Breast epithelium (tissue), 4 donors: ENCODE measurements at regions not wholly inside any gene's neighbourhood (a gene's known extent, or its start where the extent isn't known, plus 50 kb on each side); places are given as distances from the start of the nearest gene placed in this dataset.

Experiments used
- DNase-seq, 2 donors: peaks; one replicate each; pipeline ENCODE4 v3.0.0-alpha.2; 2019; ENCODE audit warnings: low spot score in 2 of 2
- H3K27ac ChIP-seq, 2 donors: fragments of 200-600 bp; sonication (generic) in 1 of 2; one replicate each; pipeline ENCODE4 v1.5.1; 2016 to 2019; ENCODE audit warnings: mild to moderate bottlenecking in 1 of 2
- H3K27me3 ChIP-seq, 2 donors: fragments of 200-600 bp; sonication (generic) in 1 of 2; one replicate each; pipeline versions ENCODE4 v1.5.1 to v1.6.0; 2017 to 2019; ENCODE audit warnings: control low read depth in 1 of 2, mild to moderate bottlenecking in 1 of 2
- H3K36me3 ChIP-seq: fragments of 200-600 bp; one replicate; pipeline ENCODE4 v1.5.1; 2019
- H3K4me1 ChIP-seq, 2 donors: fragments of 200-600 bp; sonication (generic); one replicate each; pipeline ENCODE4 v1.5.1; 2016 to 2019; ENCODE audit warnings: control low read depth in 1 of 2
- H3K4me3 ChIP-seq, 3 donors: fragments of 200-600 bp; sonication (generic); 1 replicate in 2 of 3; 2 replicates in 1 of 3; pipeline ENCODE4 v1.5.1; 2016 to 2019; ENCODE audit warnings: mild to moderate bottlenecking in 3 of 3, moderate library complexity in 2 of 3
- H3K9me3 ChIP-seq, 2 donors: fragments of 200-600 bp; sonication (generic) in 1 of 2; one replicate each; pipeline ENCODE4 v1.5.1; 2016 to 2019; ENCODE audit warnings: control low read depth in 1 of 2
- POLR2A ChIP-seq: fragments of 450-650 bp; IDR thresholded peaks from one replicate; pipeline ENCODE4 v1.6.1; 2016; ENCODE audit warnings: antibody characterized with exemption, mild to moderate bottlenecking, moderate library complexity
- POLR2AphosphoS5 ChIP-seq, 3 donors: sonication (generic); formaldehyde crosslinking; IDR thresholded peaks; one replicate each; pipeline ENCODE4 v1.6.1; 2017; ENCODE audit warnings: antibody characterized with exemption in 3 of 3
- intact Hi-C: fragments of 100-400 bp; cut with DNase I; formaldehyde crosslinking; loops from one replicate; pipeline ENCODE4 v1.15.1; 2023; ENCODE audit warnings: low total_unique reads
- TF ChIP-seq, protein P1 (sequence below), 3 donors: fragments of 450-650 bp; IDR thresholded peaks; one replicate each; pipeline ENCODE4 v1.5.1; 2016 to 2017; ENCODE audit warnings: antibody characterized with exemption in 3 of 3, mild to moderate bottlenecking in 3 of 3, moderate library complexity in 3 of 3

DNA sequence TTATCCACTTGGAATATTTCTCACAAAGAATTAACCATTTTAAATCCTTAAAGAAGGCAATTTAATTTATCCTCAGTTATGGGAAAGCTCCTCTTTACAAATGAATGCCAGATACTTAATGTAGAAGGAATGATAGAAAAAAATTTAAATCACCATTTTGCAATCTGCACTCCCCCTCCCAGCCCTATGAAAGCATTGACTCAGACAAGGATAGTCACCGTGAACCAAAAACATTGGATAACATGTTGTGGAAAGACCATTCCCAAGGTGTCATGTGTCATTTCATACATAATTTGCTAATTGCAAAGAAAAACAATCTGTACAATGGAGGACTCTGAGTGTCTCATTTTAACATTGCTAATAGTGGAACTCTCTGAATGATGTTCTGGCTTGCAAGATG is 421.0 kb downstream of the TXNL1 start:
- H3K36me3 ChIP-seq, result no peaks in the 10 kb centered on the region
- intact Hi-C loops, result no loop called here
- H3K9me3 ChIP-seq, result no peaks in the 10 kb centered on the region
- H3K4me1 ChIP-seq, result no peaks in the 10 kb centered on the region
- TF ChIP-seq POLR2A (no peak), POLR2AphosphoS5 (IDR thresholded peaks at IDR 0.05) (no peak)
- TF ChIP-seq, protein P1, sequence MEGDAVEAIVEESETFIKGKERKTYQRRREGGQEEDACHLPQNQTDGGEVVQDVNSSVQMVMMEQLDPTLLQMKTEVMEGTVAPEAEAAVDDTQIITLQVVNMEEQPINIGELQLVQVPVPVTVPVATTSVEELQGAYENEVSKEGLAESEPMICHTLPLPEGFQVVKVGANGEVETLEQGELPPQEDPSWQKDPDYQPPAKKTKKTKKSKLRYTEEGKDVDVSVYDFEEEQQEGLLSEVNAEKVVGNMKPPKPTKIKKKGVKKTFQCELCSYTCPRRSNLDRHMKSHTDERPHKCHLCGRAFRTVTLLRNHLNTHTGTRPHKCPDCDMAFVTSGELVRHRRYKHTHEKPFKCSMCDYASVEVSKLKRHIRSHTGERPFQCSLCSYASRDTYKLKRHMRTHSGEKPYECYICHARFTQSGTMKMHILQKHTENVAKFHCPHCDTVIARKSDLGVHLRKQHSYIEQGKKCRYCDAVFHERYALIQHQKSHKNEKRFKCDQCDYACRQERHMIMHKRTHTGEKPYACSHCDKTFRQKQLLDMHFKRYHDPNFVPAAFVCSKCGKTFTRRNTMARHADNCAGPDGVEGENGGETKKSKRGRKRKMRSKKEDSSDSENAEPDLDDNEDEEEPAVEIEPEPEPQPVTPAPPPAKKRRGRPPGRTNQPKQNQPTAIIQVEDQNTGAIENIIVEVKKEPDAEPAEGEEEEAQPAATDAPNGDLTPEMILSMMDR (IDR thresholded peaks at IDR 0.05), result no peak
- no peak overlapping the region for H3K27ac ChIP-seq
- no peak overlapping the region for H3K4me3 ChIP-seq
- DNase-seq, result no peak
- no peaks in the 10 kb centered on the region for H3K27me3 ChIP-seq

DNA sequence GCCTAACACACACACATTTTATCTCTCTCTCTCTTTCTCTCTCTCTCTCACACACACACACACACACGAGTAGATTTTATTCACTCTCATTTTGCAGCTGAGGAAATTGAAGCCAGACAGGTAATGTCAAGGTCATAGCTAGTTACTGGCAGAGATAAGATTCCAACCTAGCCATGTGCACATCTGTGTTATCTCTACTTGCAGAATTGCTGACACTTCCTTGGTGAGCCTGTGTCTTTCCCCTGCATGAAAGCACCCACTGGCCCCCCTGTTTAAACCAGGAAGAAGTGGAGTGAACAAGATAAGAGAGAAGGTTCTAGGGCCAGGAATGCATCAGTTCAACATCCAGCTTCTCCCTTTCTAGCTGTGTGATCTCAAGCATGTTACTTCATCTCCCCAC is 423.7 kb downstream of the TXNL1 start:
- intact Hi-C loops, result no loop called here

DNA sequence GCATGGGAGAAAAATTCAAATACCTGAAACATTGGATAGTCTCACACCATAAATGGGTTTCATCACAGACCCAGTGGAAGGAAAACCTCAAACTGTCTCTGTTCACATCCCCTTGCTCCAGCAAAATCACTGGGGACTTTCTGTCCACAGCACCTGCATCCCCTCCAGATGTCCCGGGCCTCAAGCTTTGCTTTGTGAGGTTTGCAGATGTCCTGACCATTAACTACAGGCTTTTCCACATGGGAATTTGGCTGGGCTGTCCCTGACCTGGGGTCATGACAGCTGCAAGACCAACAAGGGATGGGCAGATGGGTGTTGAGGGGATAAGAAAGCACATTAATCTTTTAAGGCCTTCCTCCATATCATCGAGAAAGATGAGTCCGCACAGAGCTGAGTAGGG is 427.9 kb downstream of the TXNL1 start:
- intact Hi-C loops, result no loop called here
- H3K27me3 ChIP-seq, result no peaks in the 10 kb centered on the region
- no peaks in the 10 kb centered on the region for H3K4me1 ChIP-seq
- H3K36me3 ChIP-seq, result no peaks in the 10 kb centered on the region
- no peak overlapping the region for H3K27ac ChIP-seq
- H3K4me3 ChIP-seq, result no peak overlapping the region
- no peaks in the 10 kb centered on the region for H3K9me3 ChIP-seq
- TF ChIP-seq, protein P1 (IDR thresholded peaks at IDR 0.05), result no peak
- TF ChIP-seq POLR2AphosphoS5 (IDR thresholded peaks at IDR 0.05) (no peak), POLR2A (no peak)
- DNase-seq, result no peak

More for the DNA sequence above, 423.7 kb downstream of the TXNL1 start:
- Histone ChIP-seq H3K27me3 (no peaks in the 10 kb centered on the region), H3K36me3 (no peaks in the 10 kb centered on the region), H3K27ac (no peak overlapping the region), H3K4me1 (no peaks in the 10 kb centered on the region), H3K9me3 (no peaks in the 10 kb centered on the region), H3K4me3 (no peak overlapping the region)
- no peak for DNase-seq
- TF ChIP-seq, protein P1 (IDR thresholded peaks at IDR 0.05), result no peak
- TF ChIP-seq POLR2AphosphoS5 (IDR thresholded peaks at IDR 0.05) (no peak), POLR2A (no peak)

DNA sequence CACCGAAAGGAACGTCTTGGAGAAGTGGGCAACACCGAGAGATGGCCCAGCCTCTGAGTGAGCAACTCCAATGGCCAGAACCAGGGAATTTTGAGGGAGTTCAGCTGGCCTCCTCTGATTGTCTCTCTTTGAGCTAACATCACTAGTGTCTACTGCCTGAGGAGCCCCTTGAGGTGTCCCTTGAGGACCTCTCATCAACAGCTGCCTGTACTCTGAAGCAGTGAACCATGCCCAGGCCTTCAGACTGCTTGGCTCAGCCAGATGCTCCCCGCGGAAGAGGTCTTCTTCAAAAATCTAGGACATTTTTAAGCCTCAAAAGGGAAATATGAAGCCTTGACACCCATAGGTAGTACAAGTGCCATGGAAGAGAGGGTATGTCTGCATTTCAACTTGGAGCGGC is 430.4 kb downstream of the TXNL1 start:
- peaks cover 0 to 10% of the 10 kb centered on the region in 2 donors for H3K9me3 ChIP-seq
- TF ChIP-seq POLR2A (no peak), POLR2AphosphoS5 (IDR thresholded peaks at IDR 0.05) (no peak)
- TF ChIP-seq, protein P1 (IDR thresholded peaks at IDR 0.05), result no peak
- H3K36me3 ChIP-seq, result no peaks in the 10 kb centered on the region
- H3K27ac ChIP-seq, result no peak overlapping the region
- H3K4me1 ChIP-seq, result no peaks in the 10 kb centered on the region
- H3K4me3 ChIP-seq, result no peak overlapping the region
- no peaks in the 10 kb centered on the region for H3K27me3 ChIP-seq
- intact Hi-C loops, result no loop called here
- DNase-seq, result no peak

DNA sequence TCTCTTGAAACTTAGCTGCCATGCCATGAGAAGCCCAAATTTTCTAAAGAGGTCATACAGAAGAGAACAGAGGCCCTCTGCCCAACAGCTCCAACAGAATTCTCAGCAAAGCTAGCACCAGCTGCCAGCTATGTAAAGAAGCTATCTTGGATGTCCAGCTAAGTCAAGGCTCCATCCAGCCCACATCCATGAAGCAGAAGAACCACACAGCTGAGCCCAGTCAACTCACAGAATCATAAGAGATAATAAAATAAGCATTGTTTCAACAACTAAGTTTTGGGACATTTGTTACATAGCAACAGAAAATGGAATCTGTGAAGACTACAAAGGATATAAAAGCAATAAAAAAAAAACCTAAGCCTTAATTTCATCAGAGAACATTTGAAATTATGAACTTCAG is 434.3 kb downstream of the TXNL1 start:
- no peaks in the 10 kb centered on the region for H3K36me3 ChIP-seq
- no peak for TF ChIP-seq POLR2A
- intact Hi-C loops, result loop anchor here (5.0 kb wide), 1 partner anchor 1132 kb away; no protein-coding TSS in a partner anchor
- no peak overlapping the region for H3K27ac ChIP-seq
- no peaks in the 10 kb centered on the region for H3K27me3 ChIP-seq
- no peaks in the 10 kb centered on the region for H3K4me1 ChIP-seq
- no peak overlapping the region for H3K4me3 ChIP-seq
- H3K9me3 ChIP-seq, result peaks cover 0 to 10% of the 10 kb centered on the region in 2 donors
- DNase-seq, result no peak

DNA sequence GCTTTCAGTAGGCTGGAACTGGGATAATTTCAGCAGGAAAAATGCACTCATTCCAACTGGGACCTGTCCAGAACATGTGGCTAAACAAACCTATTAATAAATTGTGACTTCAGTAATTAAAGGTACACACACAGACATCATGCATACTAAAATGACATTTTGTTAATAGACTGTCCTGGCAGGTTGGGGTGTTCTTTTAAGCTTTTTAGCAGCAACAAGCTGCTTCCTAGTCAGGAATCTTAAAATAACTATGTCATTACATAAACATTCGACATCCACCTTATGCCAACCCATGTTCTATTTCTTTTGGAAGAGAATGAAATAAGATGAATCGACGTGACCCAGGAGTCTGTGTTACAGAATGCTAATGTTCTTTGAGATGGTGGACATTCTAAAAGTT is 435.7 kb downstream of the TXNL1 start:
- no peaks in the 10 kb centered on the region for H3K36me3 ChIP-seq
- DNase-seq, result no peak
- no peak overlapping the region for H3K27ac ChIP-seq
- peaks cover 0 to 10% of the 10 kb centered on the region in 2 donors for H3K9me3 ChIP-seq
- no peaks in the 10 kb centered on the region for H3K27me3 ChIP-seq
- intact Hi-C loops, result loop anchor here (5.0 kb wide), 1 partner anchor 1130 kb away; no protein-coding TSS in a partner anchor
- no peak overlapping the region for H3K4me3 ChIP-seq
- no peaks in the 10 kb centered on the region for H3K4me1 ChIP-seq
- TF ChIP-seq, protein P1 (IDR thresholded peaks at IDR 0.05), result no peak
- TF ChIP-seq POLR2AphosphoS5 (IDR thresholded peaks at IDR 0.05) (no peak), POLR2A (no peak)
